ACC112 (cell line): ENCODE measurements at regions not wholly inside any gene's neighbourhood (a gene's known extent, or its start where the extent isn't known, plus 50 kb on each side); places are given as distances from the start of the nearest gene placed in this dataset.
A peak's percentile ranks its signal among the peaks of the same experiment; 100 is the strongest.

Experiments
- H2AFZ ChIP-seq: fragments of 200-600 bp; sonication (generic); one replicate; pipeline ENCODE4 v1.6.0; 2017; ENCODE audit warnings: antibody characterized with exemption, low read length; ENCODE audit not compliant: unreplicated experiment
- H3K27ac ChIP-seq: fragments of 200-600 bp; sonication (generic); 2 replicates; pipeline ENCODE4 v1.5.1; 2014; ENCODE audit warnings: low read depth, mild to moderate bottlenecking, antibody characterized with exemption, low read length, moderate library complexity
- H3K27me3 ChIP-seq: fragments of 200-600 bp; sonication (generic); 2 replicates; pipeline ENCODE4 v1.6.1; 2014; ENCODE audit warnings: mild to moderate bottlenecking, antibody characterized with exemption, low read length, moderate library complexity, mixed read lengths; ENCODE audit not compliant: insufficient read depth
- H3K36me3 ChIP-seq: fragments of 200-600 bp; sonication (generic); 2 replicates; pipeline ENCODE4 v1.6.1; 2016; ENCODE audit warnings: mild to moderate bottlenecking, antibody characterized with exemption, low read length, moderate library complexity, mixed read lengths; ENCODE audit not compliant: insufficient read depth
- H3K4me1 ChIP-seq: fragments of 200-600 bp; sonication (generic); one replicate; pipeline ENCODE4 v1.6.1; 2016; ENCODE audit warnings: low read length, mixed read lengths; ENCODE audit not compliant: insufficient read depth, unreplicated experiment, control insufficient read depth
- H3K4me3 ChIP-seq: fragments of 200-600 bp; sonication (generic); 2 replicates; pipeline ENCODE4 v1.5.1; 2014; ENCODE audit warnings: mild to moderate bottlenecking, low read depth, low read length
- H3K79me2 ChIP-seq: fragments of 200-600 bp; sonication (generic); one replicate; pipeline ENCODE4 v1.6.0; 2016; ENCODE audit warnings: low read length; ENCODE audit not compliant: control insufficient read depth, unreplicated experiment, insufficient read depth

GRCh38 chr2:216289470-216289869 lies 82.8 kb downstream of the MARCHF4 start:
- H3K27ac ChIP-seq: no peak overlapping the region
- H3K36me3 ChIP-seq: no peaks in the 10 kb centered on the region
- H3K4me3 ChIP-seq: no peak overlapping the region
- no peak overlapping the region for H2AFZ ChIP-seq
- H3K27me3 ChIP-seq: no peaks in the 10 kb centered on the region
- no peaks in the 10 kb centered on the region for H3K79me2 ChIP-seq
- peaks cover 24% of the 10 kb centered on the region for H3K4me1 ChIP-seq

GRCh38 chr2:216287251-216287650 lies 85.0 kb downstream of the MARCHF4 start:
- peak overlapping the region; percentile 23; the same call in 1 of the 2 replicates for H3K4me3 ChIP-seq
- H3K36me3 ChIP-seq: no peaks in the 10 kb centered on the region
- peaks cover 24% of the 10 kb centered on the region for H3K4me1 ChIP-seq
- no peaks in the 10 kb centered on the region for H3K27me3 ChIP-seq
- no peaks in the 10 kb centered on the region for H3K79me2 ChIP-seq
- peak overlapping the region; percentile 32; the same call in 1 of the 2 replicates for H3K27ac ChIP-seq
- no peak overlapping the region for H2AFZ ChIP-seq

GRCh38 chr2:216286616-216287231 lies 85.6 kb downstream of the MARCHF4 start:
- peak overlapping the region; percentile 23; the same call in 1 of the 2 replicates for H3K4me3 ChIP-seq
- H3K4me1 ChIP-seq: peaks cover 24% of the 10 kb centered on the region
- no peak overlapping the region for H2AFZ ChIP-seq
- no peaks in the 10 kb centered on the region for H3K36me3 ChIP-seq
- H3K79me2 ChIP-seq: no peaks in the 10 kb centered on the region
- H3K27ac ChIP-seq: peak overlapping the region; percentile 32; the same call in 1 of the 2 replicates
- H3K27me3 ChIP-seq: no peaks in the 10 kb centered on the region

- no peak overlapping the region for H3K4me3 ChIP-seq
- no peak overlapping the region for H3K27ac ChIP-seq
- H2AFZ ChIP-seq: no peak overlapping the region
- no peaks in the 10 kb centered on the region for H3K27me3 ChIP-seq
- no peaks in the 10 kb centered on the region for H3K79me2 ChIP-seq
- H3K36me3 ChIP-seq: no peaks in the 10 kb centered on the region
- H3K4me1 ChIP-seq: peaks cover 24% of the 10 kb centered on the region
These were observed 86.6 kb downstream of the MARCHF4 start for GRCh38 chr2:216285701-216286100.

GRCh38 chr2:216284708-216285107 lies 87.6 kb downstream of the MARCHF4 start:
- no peak overlapping the region for H3K27ac ChIP-seq
- peaks cover 27% of the 10 kb centered on the region for H3K4me1 ChIP-seq
- no peaks in the 10 kb centered on the region for H3K79me2 ChIP-seq
- H3K4me3 ChIP-seq: no peak overlapping the region
- H2AFZ ChIP-seq: no peak overlapping the region
- H3K27me3 ChIP-seq: no peaks in the 10 kb centered on the region
- H3K36me3 ChIP-seq: no peaks in the 10 kb centered on the region

GRCh38 chr2:216283038-216283900 lies 89.0 kb downstream of the MARCHF4 start:
- H3K4me3 ChIP-seq: no peak overlapping the region
- H2AFZ ChIP-seq: no peak overlapping the region
- H3K4me1 ChIP-seq: peaks cover 32% of the 10 kb centered on the region
- H3K27me3 ChIP-seq: no peaks in the 10 kb centered on the region
- no peaks in the 10 kb centered on the region for H3K79me2 ChIP-seq
- no peaks in the 10 kb centered on the region for H3K36me3 ChIP-seq
- no peak overlapping the region for H3K27ac ChIP-seq

GRCh38 chr2:216281876-216282275 lies 90.4 kb downstream of the MARCHF4 start:
- peaks cover 20% of the 10 kb centered on the region for H3K4me1 ChIP-seq
- H3K27ac ChIP-seq: no peak overlapping the region
- no peak overlapping the region for H2AFZ ChIP-seq
- no peaks in the 10 kb centered on the region for H3K27me3 ChIP-seq
- no peak overlapping the region for H3K4me3 ChIP-seq
- H3K79me2 ChIP-seq: no peaks in the 10 kb centered on the region
- no peaks in the 10 kb centered on the region for H3K36me3 ChIP-seq

- no peaks in the 10 kb centered on the region for H3K36me3 ChIP-seq
- no peak overlapping the region for H2AFZ ChIP-seq
- no peak overlapping the region for H3K4me3 ChIP-seq
- no peak overlapping the region for H3K27ac ChIP-seq
- H3K79me2 ChIP-seq: no peaks in the 10 kb centered on the region
- peaks cover 14% of the 10 kb centered on the region for H3K4me1 ChIP-seq
- no peaks in the 10 kb centered on the region for H3K27me3 ChIP-seq
These were observed 91.0 kb downstream of the MARCHF4 start for GRCh38 chr2:216281316-216281715.

GRCh38 chr2:216279459-216279858 lies 92.8 kb downstream of the MARCHF4 start:
- H2AFZ ChIP-seq: no peak overlapping the region
- no peak overlapping the region for H3K4me3 ChIP-seq
- H3K4me1 ChIP-seq: peaks cover 11% of the 10 kb centered on the region
- no peaks in the 10 kb centered on the region for H3K27me3 ChIP-seq
- no peaks in the 10 kb centered on the region for H3K36me3 ChIP-seq
- H3K79me2 ChIP-seq: no peaks in the 10 kb centered on the region
- no peak overlapping the region for H3K27ac ChIP-seq

GRCh38 chr2:216279031-216279430 lies 93.3 kb downstream of the MARCHF4 start:
- Histone ChIP-seq H3K27ac (no peak overlapping the region), H3K4me1 (peaks cover 13% of the 10 kb centered on the region), H3K27me3 (no peaks in the 10 kb centered on the region), H2AFZ (no peak overlapping the region), H3K36me3 (no peaks in the 10 kb centered on the region), H3K4me3 (no peak overlapping the region), H3K79me2 (no peaks in the 10 kb centered on the region)

GRCh38 chr2:216275890-216276289 lies 96.4 kb downstream of the MARCHF4 start:
- no peaks in the 10 kb centered on the region for H3K79me2 ChIP-seq
- no peaks in the 10 kb centered on the region for H3K27me3 ChIP-seq
- H3K4me3 ChIP-seq: no peak overlapping the region
- peaks cover 8% of the 10 kb centered on the region; the same call in 1 of the 2 replicates for H3K36me3 ChIP-seq
- no peak overlapping the region for H2AFZ ChIP-seq
- H3K27ac ChIP-seq: no peak overlapping the region
- H3K4me1 ChIP-seq: peaks cover 13% of the 10 kb centered on the region
